SK-N-SH (cell line): ENCODE measurements at regions not wholly inside any gene's neighbourhood (a gene's known extent, or its start where the extent isn't known, plus 50 kb on each side); places are given as distances from the start of the nearest gene placed in this dataset.

Experiments
- CTCF ChIA-PET: fragments of 300-600, 350-600 bp; formaldehyde crosslinking; extraction: SDS; loops from one replicate; lab custom pipeline; 2021; lab: Yijun Ruan, JAX
- POLR2A ChIA-PET: fragments of 350-600 bp; sonication (Branson Sonifier 250); formaldehyde crosslinking; extraction: SDS; loops from one replicate; lab custom pipeline; 2020; ENCODE audit warnings: antibody characterized with exemption, inconsistent platforms; lab: Yijun Ruan, JAX
- DNase-seq: peaks from one replicate; pipeline ENCODE4 v3.0.0; 2012
- H2AFZ ChIP-seq: fragments of 200-600 bp; sonication (generic); 2 replicates; pipeline ENCODE4 v1.8.1; 2016; ENCODE audit warnings: antibody characterized with exemption, mild to moderate bottlenecking, low read depth
- H3F3A ChIP-seq: fragments of 200-600 bp; sonication (generic); replicated peaks from 2 replicates; pipeline ENCODE3; 2016; ENCODE audit warnings: antibody characterized with exemption, mild to moderate bottlenecking; ENCODE audit not compliant: insufficient read depth
- H3K27ac ChIP-seq, 2 experiments: fragments of 200-500 bp in 1 of 2; fragments of 200-600 bp in 1 of 2; sonication (Bioruptor generic) in 1 of 2; sonication (generic), shearing (Covaris generic) in 1 of 2; 2 replicates each; pipeline versions ENCODE4 v1.5.1 to v1.6.1; 2014 to 2016; ENCODE audit warnings: low read depth in 2 of 2, inconsistent platforms in 1 of 2, low read length in 1 of 2, mild to moderate bottlenecking in 1 of 2, mixed read lengths in 1 of 2
- H3K27me3 ChIP-seq: fragments of 200-600 bp; sonication (generic), shearing (Covaris generic); 2 replicates; pipeline ENCODE4 v1.6.1; 2016; ENCODE audit warnings: mixed run types; ENCODE audit not compliant: insufficient read depth
- H3K36me3 ChIP-seq, 2 experiments: fragments of 200-500 bp in 1 of 2; fragments of 200-600 bp in 1 of 2; sonication (Bioruptor generic) in 1 of 2; sonication (generic) in 1 of 2; replicated peaks in 1 of 2; 2 replicates each; pipeline versions ENCODE3 to v1.5.1; 2014 to 2016; ENCODE audit warnings: low read length in 1 of 2, mild to moderate bottlenecking in 1 of 2; ENCODE audit not compliant: insufficient read depth in 2 of 2, control insufficient read depth in 1 of 2
- H3K4me1 ChIP-seq, 2 experiments: fragments of 200-500 bp in 1 of 2; fragments of 200-600 bp in 1 of 2; sonication (Bioruptor generic) in 1 of 2; sonication (generic), shearing (Covaris generic) in 1 of 2; 2 replicates each; pipeline versions ENCODE4 v1.5.1 to v1.6.1; 2014 to 2016; ENCODE audit warnings: low read depth in 1 of 2, low read length in 1 of 2, mixed run types in 1 of 2; ENCODE audit not compliant: insufficient read depth in 2 of 2, control insufficient read depth in 1 of 2
- H3K4me2 ChIP-seq: fragments of 200-600 bp; sonication (generic), shearing (Covaris generic); 2 replicates; pipeline ENCODE4 v1.6.1; 2017; ENCODE audit warnings: mixed run types
- H3K4me3 ChIP-seq, 2 experiments: fragments of 200-500 bp in 1 of 2; fragments of 200-600 bp in 1 of 2; sonication (Bioruptor generic) in 1 of 2; sonication (generic), shearing (Covaris generic) in 1 of 2; 2 replicates each; pipeline versions ENCODE4 v1.5.1 to v1.8.1; 2014 to 2016; ENCODE audit warnings: low read depth in 2 of 2, inconsistent platforms in 1 of 2, low read length in 1 of 2, mild to moderate bottlenecking in 1 of 2, mixed read lengths in 1 of 2, moderate library complexity in 1 of 2
- H3K79me2 ChIP-seq: fragments of 200-600 bp; sonication (generic); 2 replicates; pipeline ENCODE4 v1.8.1; 2017; ENCODE audit warnings: mild to moderate bottlenecking; ENCODE audit not compliant: insufficient read depth
- H3K9ac ChIP-seq: fragments of 200-600 bp; sonication (generic); 2 replicates; pipeline ENCODE4 v1.6.1; 2017; ENCODE audit warnings: mixed run types
- H3K9me2 ChIP-seq: fragments of 200-600 bp; sonication (generic); 2 replicates; pipeline ENCODE4 v1.6.1; 2017; ENCODE audit warnings: mixed run types
- H3K9me3 ChIP-seq: fragments of 200-600 bp; sonication (generic); 2 replicates; pipeline ENCODE4 v1.6.1; 2017; ENCODE audit warnings: mixed run types, mild to moderate bottlenecking, moderate library complexity
- H4K20me1 ChIP-seq: fragments of 200-600 bp; sonication (generic); 2 replicates; pipeline ENCODE4 v1.6.1; 2017; ENCODE audit warnings: mild to moderate bottlenecking, mixed run types; ENCODE audit not compliant: insufficient read depth
- ELF1 ChIP-seq: IDR thresholded peaks from 2 replicates; pipeline ENCODE4 v1.4.0; 2012
- EP300 ChIP-seq, 2 experiments: IDR thresholded peaks; 2 replicates each; pipeline versions ENCODE4 v1.4.0 to v1.6.1; 2012; ENCODE audit warnings: borderline replicate concordance in 1 of 2, low read depth in 1 of 2, low read length in 1 of 2
- EZH2phosphoT487 ChIP-seq: fragments of 200-600 bp; sonication (generic); IDR thresholded peaks from 2 replicates; pipeline ENCODE4 v1.6.1; 2017; ENCODE audit warnings: low read depth, mixed run types, mild to moderate bottlenecking, antibody characterized with exemption, moderate library complexity, borderline replicate concordance
- FOSL2 ChIP-seq: IDR thresholded peaks from 2 replicates; pipeline ENCODE4 v1.4.0; 2012; ENCODE audit warnings: low read depth, mild to moderate bottlenecking, moderate library complexity, borderline replicate concordance
- FOXM1 ChIP-seq: IDR thresholded peaks from 2 replicates; pipeline ENCODE4 v1.4.0; 2012; ENCODE audit warnings: low read depth, mild to moderate bottlenecking
- IRF3 ChIP-seq: fragments of 150-350 bp; IDR thresholded peaks from 2 replicates; pipeline ENCODE4 v1.6.1; 2016; ENCODE audit warnings: mild to moderate bottlenecking, low read depth, low read length
- NRF1 ChIP-seq: IDR thresholded peaks from 2 replicates; pipeline ENCODE4 v1.6.1; 2012; ENCODE audit warnings: low read depth, mild to moderate bottlenecking, low read length
- PBX3 ChIP-seq: IDR thresholded peaks from 2 replicates; pipeline ENCODE4; 2012
- RAD21 ChIP-seq: IDR thresholded peaks from 2 replicates; pipeline ENCODE4 v1.6.1; 2012; ENCODE audit warnings: mild to moderate bottlenecking, low read length
- REST ChIP-seq: IDR thresholded peaks from 2 replicates; pipeline ENCODE4 v1.6.1; 2012; ENCODE audit warnings: mild to moderate bottlenecking, low read depth, low read length, moderate library complexity
- RFX5 ChIP-seq: IDR thresholded peaks from 2 replicates; pipeline ENCODE4 v1.6.1; 2012; ENCODE audit warnings: mild to moderate bottlenecking, improper control_type of control experiment, low read length
- SIN3A ChIP-seq: IDR thresholded peaks from 2 replicates; pipeline ENCODE4 v1.6.1; 2012; ENCODE audit warnings: low read depth, mild to moderate bottlenecking, low read length, moderate library complexity, borderline replicate concordance
- SMC3 ChIP-seq: IDR thresholded peaks from 2 replicates; pipeline ENCODE4 v1.6.1; 2012; ENCODE audit warnings: low read depth, low read length, improper control_type of control experiment
- TEAD4 ChIP-seq: IDR thresholded peaks from 2 replicates; pipeline ENCODE4 v1.4.0; 2012; ENCODE audit warnings: mild to moderate bottlenecking, borderline replicate concordance; ENCODE audit not compliant: insufficient read depth
- USF1 ChIP-seq: IDR thresholded peaks from 2 replicates; pipeline ENCODE4 v1.4.0; 2012; ENCODE audit warnings: low read depth, borderline replicate concordance
- ZBTB33 ChIP-seq: IDR thresholded peaks from 2 replicates; pipeline ENCODE4 v1.4.0; 2012; ENCODE audit warnings: low read depth, borderline replicate concordance
- WGBS: methylation state at CpG from one replicate; pipeline ENCODE4 v1.1.6; 2017; ENCODE audit warnings: low lambda C conversion rate; 5-methylcytosine and 5-hydroxymethylcytosine counted together
- TF ChIP-seq, protein P1 (sequence below): IDR thresholded peaks from 2 replicates; pipeline ENCODE4 v1.4.0; 2012; ENCODE audit warnings: low read depth

- TF ChIP-seq REST (no peak), PBX3 (no peak), ELF1 (no peak), FOXM1 (no peak)
Measured at GRCh38 chr22:47647720-47648119, 885.3 kb downstream of the TBC1D22A start (continued).

DNA sequence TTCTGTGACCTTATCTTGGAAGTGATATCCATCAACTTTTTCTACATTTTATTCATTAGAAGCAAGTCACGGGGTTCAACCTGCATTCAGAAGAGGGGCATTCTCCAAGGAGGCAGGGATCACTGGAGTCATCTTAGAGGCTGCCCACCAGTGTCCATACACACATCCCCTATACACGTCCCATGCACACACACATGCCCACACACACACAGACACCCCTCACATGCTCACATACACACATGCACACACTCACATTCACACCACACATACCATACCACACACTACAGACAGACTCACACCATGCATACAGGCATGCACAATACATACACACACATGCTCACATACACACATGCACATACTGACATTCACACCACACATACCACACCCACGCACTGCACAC is 884.7 kb downstream of the TBC1D22A start:
- H3K36me3 ChIP-seq = no peaks in the 10 kb centered on the region
- WGBS = 51% methylated on average over 3 of the region's 3 CpGs
- H3K4me1 ChIP-seq = no peaks in the 10 kb centered on the region
- no peak overlapping the region for H2AFZ ChIP-seq
- ChIA-PET POLR2A (no interaction called here), CTCF (no interaction called here)
- no peak overlapping the region for H3K4me2 ChIP-seq
- no peaks in the 10 kb centered on the region for H3K27me3 ChIP-seq
- no peaks in the 10 kb centered on the region for H3K9me2 ChIP-seq
- no peak for DNase-seq
- H3F3A ChIP-seq = no peaks in the 10 kb centered on the region
- no peaks in the 10 kb centered on the region for H3K79me2 ChIP-seq
- no peaks in the 10 kb centered on the region for H4K20me1 ChIP-seq
- no peak overlapping the region for H3K9ac ChIP-seq
- no peak for TF ChIP-seq IRF3
- no peak for TF ChIP-seq EZH2phosphoT487
- TF ChIP-seq RFX5 = no peak
- TF ChIP-seq RAD21 = no peak
- TF ChIP-seq NRF1 = no peak
- no peak for TF ChIP-seq ELF1
- TF ChIP-seq FOSL2 = no peak
- TF ChIP-seq TEAD4 = no peak
- TF ChIP-seq USF1 = no peak
- no peak for TF ChIP-seq SIN3A
- no peak for TF ChIP-seq SMC3
- no peak for TF ChIP-seq ZBTB33
- no peak for TF ChIP-seq EP300 (IDR thresholded peaks at IDR 0.05; ENCODE audit: borderline replicate concordance in 1 of 2, low read depth in 1 of 2, low read length in 1 of 2)
- TF ChIP-seq PBX3 = no peak
- TF ChIP-seq, protein P1, sequence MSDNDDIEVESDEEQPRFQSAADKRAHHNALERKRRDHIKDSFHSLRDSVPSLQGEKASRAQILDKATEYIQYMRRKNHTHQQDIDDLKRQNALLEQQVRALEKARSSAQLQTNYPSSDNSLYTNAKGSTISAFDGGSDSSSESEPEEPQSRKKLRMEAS = no peak
- no peaks in the 10 kb centered on the region; the same call in 1 of the 2 replicates for H3K9me3 ChIP-seq
- H3K27ac ChIP-seq = no peak overlapping the region
- H3K4me3 ChIP-seq = no peak overlapping the region
